COLO829 (cell line): ENCODE measurements at regions not wholly inside any gene's neighbourhood (a gene's known extent, or its start where the extent isn't known, plus 50 kb on each side); places are given as distances from the start of the nearest gene placed in this dataset.
A peak's percentile ranks its signal among the peaks of the same experiment; 100 is the strongest.

Experiments
- DNase-seq: peaks from one replicate; pipeline ENCODE4 v3.0.0; 2012; ENCODE audit warnings: low spot score

- DNase-seq = no peak
Observed at GRCh38 chrX:110430293-110431076, 71.8 kb downstream of the RTL9 start.

GRCh38 chrX:110432091-110432905 lies 73.7 kb downstream of the RTL9 start:
- no peak for DNase-seq

- DNase-seq = no peak
Observed at GRCh38 chrX:110432906-110433215, 74.2 kb downstream of the RTL9 start.

GRCh38 chrX:110435196-110435595 lies 76.5 kb downstream of the RTL9 start:
- DNase-seq = no peak

GRCh38 chrX:110436523-110436922 lies 77.9 kb downstream of the RTL9 start:
- DNase-seq = no peak

GRCh38 chrX:110437686-110438085 lies 79.0 kb downstream of the RTL9 start:
- no peak for DNase-seq

- DNase-seq = no peak
Observed at GRCh38 chrX:110440016-110440805, 81.6 kb downstream of the RTL9 start.

GRCh38 chrX:110442635-110443034 lies 84.0 kb downstream of the RTL9 start:
- peak; percentile 82 for DNase-seq

GRCh38 chrX:110444996-110445395 lies 86.3 kb downstream of the RTL9 start:
- DNase-seq = no peak

GRCh38 chrX:110448459-110448858 lies 89.8 kb downstream of the RTL9 start:
- no peak for DNase-seq

GRCh38 chrX:110449312-110449711 lies 90.7 kb downstream of the RTL9 start:
- DNase-seq = no peak

- peak; percentile 29 for DNase-seq
Observed at GRCh38 chrX:110450050-110450449, 91.4 kb downstream of the RTL9 start.

GRCh38 chrX:110454336-110454735 lies 95.7 kb downstream of the RTL9 start:
- DNase-seq = no peak

GRCh38 chrX:110462957-110463356 lies 104.3 kb downstream of the RTL9 start:
- DNase-seq = peak; percentile 3

- DNase-seq = no peak
Observed at GRCh38 chrX:110466790-110467189, 108.1 kb downstream of the RTL9 start.

- DNase-seq = no peak
Observed at GRCh38 chrX:110472265-110472664, 113.6 kb downstream of the RTL9 start.

GRCh38 chrX:110477593-110478228 lies 119.1 kb downstream of the RTL9 start:
- DNase-seq = no peak

- DNase-seq = no peak
Observed at GRCh38 chrX:110491846-110492620, 133.4 kb downstream of the RTL9 start.

- DNase-seq = no peak
Observed at GRCh38 chrX:110504947-110505346, 146.3 kb downstream of the RTL9 start.

- peak; percentile 13 for DNase-seq
Observed at GRCh38 chrX:110509755-110510532, 151.3 kb downstream of the RTL9 start.

- DNase-seq = no peak
Observed at GRCh38 chrX:110511238-110511637, 152.6 kb downstream of the RTL9 start.
